ENCODE measurements at regions not wholly inside any gene's neighbourhood (a gene's known extent, or its start where the extent isn't known, plus 50 kb on each side); places are given as distances from the start of the nearest gene placed in this dataset.

DNA sequence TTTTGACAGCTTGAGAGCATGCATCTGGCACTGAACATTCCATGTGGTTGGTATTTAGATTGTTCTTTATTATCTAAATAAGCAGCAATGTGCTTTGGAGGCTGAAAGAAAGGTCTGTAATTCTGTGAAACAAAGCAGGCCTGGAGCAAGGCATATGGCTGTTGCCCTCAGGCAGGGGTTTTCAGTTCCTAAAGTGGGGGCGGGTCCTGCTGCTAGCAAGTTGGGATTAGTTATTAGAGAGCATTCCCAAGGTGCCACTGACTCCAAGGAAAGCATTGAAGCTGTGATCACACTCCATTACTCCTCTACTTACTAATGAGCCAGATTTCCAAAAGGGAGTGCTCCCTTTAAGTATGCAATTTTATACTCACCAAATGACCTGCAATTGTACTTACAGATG is 432.2 kb downstream of the OLFM4 start:
- Histone ChIP-seq H3K4me3 (ENCODE audit: low read depth, low read length) (no peak overlapping the region), H3K36me3 (ENCODE audit: control insufficient read depth, insufficient read depth, low read length) (no peaks in the 10 kb centered on the region), H3K27me3 (ENCODE audit: control insufficient read depth, insufficient read depth, low read length) (no peaks in the 10 kb centered on the region)
- TF ChIP-seq, protein P1, sequence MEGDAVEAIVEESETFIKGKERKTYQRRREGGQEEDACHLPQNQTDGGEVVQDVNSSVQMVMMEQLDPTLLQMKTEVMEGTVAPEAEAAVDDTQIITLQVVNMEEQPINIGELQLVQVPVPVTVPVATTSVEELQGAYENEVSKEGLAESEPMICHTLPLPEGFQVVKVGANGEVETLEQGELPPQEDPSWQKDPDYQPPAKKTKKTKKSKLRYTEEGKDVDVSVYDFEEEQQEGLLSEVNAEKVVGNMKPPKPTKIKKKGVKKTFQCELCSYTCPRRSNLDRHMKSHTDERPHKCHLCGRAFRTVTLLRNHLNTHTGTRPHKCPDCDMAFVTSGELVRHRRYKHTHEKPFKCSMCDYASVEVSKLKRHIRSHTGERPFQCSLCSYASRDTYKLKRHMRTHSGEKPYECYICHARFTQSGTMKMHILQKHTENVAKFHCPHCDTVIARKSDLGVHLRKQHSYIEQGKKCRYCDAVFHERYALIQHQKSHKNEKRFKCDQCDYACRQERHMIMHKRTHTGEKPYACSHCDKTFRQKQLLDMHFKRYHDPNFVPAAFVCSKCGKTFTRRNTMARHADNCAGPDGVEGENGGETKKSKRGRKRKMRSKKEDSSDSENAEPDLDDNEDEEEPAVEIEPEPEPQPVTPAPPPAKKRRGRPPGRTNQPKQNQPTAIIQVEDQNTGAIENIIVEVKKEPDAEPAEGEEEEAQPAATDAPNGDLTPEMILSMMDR (IDR thresholded peaks at IDR 0.05; ENCODE audit: insufficient read depth, low read length, poor library complexity, severe bottlenecking), result no peak
- no peak for DNase-seq (ENCODE audit: low read depth)

DNA sequence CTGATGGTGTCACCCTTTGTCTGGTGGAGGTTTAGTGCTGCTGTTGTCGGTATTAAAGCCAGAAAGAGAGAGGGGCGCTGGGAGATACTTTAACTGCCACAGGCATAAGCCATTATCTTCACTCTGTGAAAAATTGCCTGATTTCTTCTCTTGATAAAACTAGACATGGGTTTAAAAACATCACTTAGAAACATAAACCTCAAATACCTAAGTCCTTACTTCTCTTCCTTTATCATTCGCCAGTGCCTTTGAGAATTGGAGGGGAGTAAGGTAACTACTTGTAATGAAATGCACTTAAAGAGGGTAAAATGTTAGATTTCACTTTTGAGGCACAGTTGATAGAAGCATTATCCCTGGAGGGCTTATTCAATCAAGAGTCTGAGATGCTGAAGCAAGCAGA is 434.5 kb downstream of the OLFM4 start:
- Histone ChIP-seq H3K36me3 (ENCODE audit: control insufficient read depth, insufficient read depth, low read length) (no peaks in the 10 kb centered on the region), H3K4me3 (ENCODE audit: low read depth, low read length) (no peak overlapping the region), H3K27me3 (ENCODE audit: control insufficient read depth, insufficient read depth, low read length) (no peaks in the 10 kb centered on the region)
- DNase-seq (ENCODE audit: low read depth), result no peak
- TF ChIP-seq, protein P1 (IDR thresholded peaks at IDR 0.05; ENCODE audit: insufficient read depth, low read length, poor library complexity, severe bottlenecking), result no peak

DNA sequence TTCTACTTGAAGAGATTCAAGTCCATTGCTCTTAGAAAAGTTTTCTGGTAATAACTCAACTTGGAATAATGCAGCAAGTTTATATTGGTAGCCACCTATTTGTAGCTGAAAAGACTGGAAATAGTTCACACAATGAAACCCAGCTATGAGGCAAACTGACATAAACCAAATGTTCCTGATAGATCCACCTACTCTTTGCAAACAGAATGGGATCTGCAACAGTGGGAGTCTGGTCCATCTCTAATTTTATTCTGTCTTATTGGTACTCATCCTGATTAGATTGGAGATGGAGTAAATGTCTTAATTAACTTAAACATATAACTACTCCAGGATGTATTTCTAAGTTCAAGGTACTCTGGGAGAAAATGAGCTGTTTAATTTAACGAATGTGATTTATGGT is 438.0 kb downstream of the OLFM4 start:
- no peaks in the 10 kb centered on the region for H3K36me3 ChIP-seq (ENCODE audit: control insufficient read depth, insufficient read depth, low read length)
- no peak overlapping the region for H3K4me3 ChIP-seq (ENCODE audit: low read depth, low read length)
- TF ChIP-seq, protein P1 (IDR thresholded peaks at IDR 0.05; ENCODE audit: insufficient read depth, low read length, poor library complexity, severe bottlenecking), result no peak
- H3K27me3 ChIP-seq (ENCODE audit: control insufficient read depth, insufficient read depth, low read length), result no peaks in the 10 kb centered on the region
- DNase-seq (ENCODE audit: low read depth), result no peak

DNA sequence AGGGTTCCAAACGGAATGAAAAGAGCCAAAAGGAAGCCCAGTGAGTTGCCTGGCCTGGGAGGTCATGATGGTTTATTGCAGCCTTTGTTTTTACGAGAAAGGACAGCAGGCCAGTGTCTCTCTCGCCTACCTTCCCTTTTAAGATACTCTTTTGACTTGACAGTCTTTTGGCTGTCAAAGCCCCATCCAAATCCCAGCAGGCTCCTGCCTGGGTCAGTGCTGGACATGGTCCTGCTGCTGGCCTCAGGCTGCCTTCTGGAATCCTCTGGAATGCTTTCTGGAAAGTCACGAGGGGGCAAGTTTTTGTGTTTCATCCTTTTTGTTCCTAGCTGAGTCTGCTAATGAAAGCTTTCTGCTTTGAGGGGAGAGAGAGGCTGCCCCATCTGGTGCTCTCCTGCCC is 444.8 kb downstream of the OLFM4 start:
- no peak for DNase-seq (ENCODE audit: low read depth)
- H3K36me3 ChIP-seq (ENCODE audit: control insufficient read depth, insufficient read depth, low read length), result no peaks in the 10 kb centered on the region
- TF ChIP-seq, protein P1 (IDR thresholded peaks at IDR 0.05; ENCODE audit: insufficient read depth, low read length, poor library complexity, severe bottlenecking), result no peak

DNA sequence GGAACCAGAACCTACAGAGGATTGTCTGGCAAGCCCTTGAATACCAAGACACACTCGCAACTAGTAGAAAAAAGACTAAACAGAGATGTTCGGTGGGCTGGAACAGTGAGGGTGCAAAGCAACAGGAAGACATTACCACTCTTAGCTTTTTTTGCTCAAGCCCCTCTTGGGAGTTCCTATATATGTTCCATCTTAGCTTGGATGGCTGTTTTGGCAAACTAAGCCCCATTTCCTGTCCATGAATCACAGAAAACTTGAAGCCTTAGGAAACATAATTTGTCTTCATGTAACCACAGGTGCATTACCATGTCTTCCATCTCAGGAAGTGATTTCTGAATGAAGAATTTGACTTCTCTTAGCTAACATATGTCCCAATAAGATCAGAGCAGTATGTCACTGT is 446.3 kb downstream of the OLFM4 start:
- TF ChIP-seq, protein P1 (IDR thresholded peaks at IDR 0.05; ENCODE audit: insufficient read depth, low read length, poor library complexity, severe bottlenecking), result no peak
- no peak for DNase-seq (ENCODE audit: low read depth)

More for the DNA sequence above, 444.8 kb downstream of the OLFM4 start:
- H3K27me3 ChIP-seq (ENCODE audit: control insufficient read depth, insufficient read depth, low read length), result no peaks in the 10 kb centered on the region
- no peak overlapping the region for H3K4me3 ChIP-seq (ENCODE audit: low read depth, low read length)

DNA sequence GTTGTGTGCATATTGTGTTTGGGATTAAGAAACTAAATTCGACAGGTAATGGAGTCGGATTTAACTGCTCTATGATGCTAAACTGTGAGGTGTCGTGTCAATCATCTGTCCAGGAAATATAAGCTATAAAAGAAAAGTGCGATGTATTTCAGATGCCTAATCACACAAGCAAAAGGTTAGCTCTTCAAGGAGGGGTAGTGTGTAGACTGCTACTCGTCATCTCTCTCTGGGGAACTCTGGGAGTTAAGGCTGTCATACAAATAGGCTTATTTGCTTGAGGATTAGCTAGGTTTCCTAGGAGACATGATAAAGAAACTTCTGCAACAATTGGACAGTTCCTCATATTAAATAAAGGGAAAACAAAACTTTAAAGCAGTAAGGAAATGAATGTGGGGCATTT is 462.1 kb downstream of the OLFM4 start:
- Histone ChIP-seq H3K4me3 (ENCODE audit: low read depth, low read length) (no peak overlapping the region), H3K27me3 (ENCODE audit: control insufficient read depth, insufficient read depth, low read length) (no peaks in the 10 kb centered on the region), H3K36me3 (ENCODE audit: control insufficient read depth, insufficient read depth, low read length) (no peaks in the 10 kb centered on the region)
- no peak for DNase-seq (ENCODE audit: low read depth)
- TF ChIP-seq, protein P1 (IDR thresholded peaks at IDR 0.05; ENCODE audit: insufficient read depth, low read length, poor library complexity, severe bottlenecking), result no peak

More for the DNA sequence above, 446.3 kb downstream of the OLFM4 start:
- H3K27me3 ChIP-seq (ENCODE audit: control insufficient read depth, insufficient read depth, low read length), result no peaks in the 10 kb centered on the region
- no peaks in the 10 kb centered on the region for H3K36me3 ChIP-seq (ENCODE audit: control insufficient read depth, insufficient read depth, low read length)
- H3K4me3 ChIP-seq (ENCODE audit: low read depth, low read length), result no peak overlapping the region
